Stimulated activated CD8-positive, alpha-beta memory T cell treated with anti-CD3 and anti-CD28 coated beads, Interleukin-2, amount 100 ng/mL, for 48 hours (primary cell): ENCODE measurements at regions not wholly inside any gene's neighbourhood (a gene's known extent, or its start where the extent isn't known, plus 50 kb on each side); places are given as distances from the start of the nearest gene placed in this dataset.

Experiments
- DNase-seq, 2 donors: peaks; one replicate each; pipeline ENCODE4 v3.0.0-alpha.2; 2020; ENCODE audit warnings: low read depth in 2 of 2

DNA sequence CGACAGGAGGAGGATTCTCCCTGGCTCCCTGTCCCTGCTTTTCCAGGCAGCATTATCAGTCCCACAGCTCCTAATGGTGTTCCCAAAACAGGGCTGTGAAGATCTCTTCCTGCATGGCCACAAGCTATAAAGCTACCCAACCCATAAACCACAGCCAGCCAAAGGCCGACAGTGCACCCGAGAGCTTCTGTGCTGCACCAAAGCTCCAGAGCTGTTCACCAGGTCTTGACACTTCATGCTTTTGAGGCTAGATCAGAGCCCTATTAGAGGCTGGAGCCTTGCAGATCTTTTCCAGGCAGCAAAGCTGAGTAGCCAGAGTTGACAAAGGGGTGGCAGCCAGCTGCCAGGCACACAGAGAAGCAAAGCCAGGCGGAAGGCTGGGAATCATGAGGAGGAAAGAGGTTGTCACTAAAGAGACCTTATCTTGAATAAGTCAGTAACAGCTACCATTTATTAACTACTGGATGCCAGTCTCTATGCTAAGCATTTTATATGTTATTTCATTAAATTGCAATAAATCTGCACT, 180.4 kb downstream of the KATNAL1 start:
- no peak for DNase-seq

DNA sequence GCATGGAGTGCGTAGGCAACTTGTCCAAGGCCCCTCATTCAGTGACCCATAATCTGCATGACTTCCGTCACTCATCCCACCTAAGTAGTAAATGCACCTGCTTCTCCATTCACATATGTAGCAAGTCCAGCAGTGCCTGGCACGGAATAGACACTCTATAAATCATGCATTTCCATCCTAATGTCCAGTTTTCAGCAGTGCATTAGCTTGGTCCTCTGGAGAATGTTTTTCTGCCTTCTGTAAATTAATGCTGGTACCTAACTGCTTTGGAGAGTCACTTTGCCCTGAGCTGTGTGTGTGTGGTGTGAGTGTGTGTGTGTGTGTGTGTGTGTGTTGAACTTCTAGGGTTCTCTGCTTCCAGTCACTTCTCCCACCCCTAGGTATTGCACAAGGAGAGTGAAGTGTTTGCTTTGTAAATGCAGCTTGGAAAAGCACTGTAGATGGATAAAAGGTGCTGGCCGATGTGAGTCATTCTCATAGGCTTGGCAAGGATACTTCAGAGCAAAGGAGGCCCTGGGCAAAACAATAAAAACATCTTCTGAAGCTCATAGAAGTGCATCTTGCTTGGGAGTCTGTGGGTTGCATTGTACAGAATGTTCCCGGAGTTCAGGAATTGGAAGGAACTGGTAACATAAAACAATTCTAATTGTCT, 181.8 kb downstream of the KATNAL1 start:
- DNase-seq = no peak

DNA sequence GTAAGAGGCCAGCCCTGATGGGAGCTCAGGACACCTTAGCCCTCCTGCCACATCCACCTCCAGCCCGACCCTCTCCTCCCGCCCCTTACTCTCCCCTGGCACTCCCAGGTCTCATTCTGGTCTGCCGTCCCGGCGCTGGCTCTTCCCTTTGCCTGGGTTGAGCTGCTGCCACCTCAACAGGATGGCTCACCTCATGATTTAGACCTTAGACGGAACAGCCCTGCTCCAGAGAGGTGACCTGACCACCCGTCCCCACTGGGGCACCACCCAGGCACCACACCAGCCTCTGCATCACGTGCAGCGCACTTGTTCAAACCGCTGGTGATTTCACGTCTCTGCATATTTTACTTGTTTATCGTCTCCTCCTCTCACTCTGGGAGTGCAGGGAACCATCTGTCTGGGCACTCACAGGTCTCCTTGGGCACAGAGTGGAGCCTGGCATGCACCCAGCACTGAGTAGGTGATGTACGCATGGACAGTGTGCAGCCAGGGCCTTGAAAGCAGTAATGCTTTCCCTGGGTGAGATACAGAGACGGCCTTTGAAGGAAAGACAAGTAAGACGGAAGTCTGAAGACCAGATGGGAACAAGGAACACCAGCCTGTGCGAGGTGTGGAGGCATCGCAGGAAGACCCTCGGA, 183.1 kb downstream of the KATNAL1 start:
- no peak for DNase-seq

DNA sequence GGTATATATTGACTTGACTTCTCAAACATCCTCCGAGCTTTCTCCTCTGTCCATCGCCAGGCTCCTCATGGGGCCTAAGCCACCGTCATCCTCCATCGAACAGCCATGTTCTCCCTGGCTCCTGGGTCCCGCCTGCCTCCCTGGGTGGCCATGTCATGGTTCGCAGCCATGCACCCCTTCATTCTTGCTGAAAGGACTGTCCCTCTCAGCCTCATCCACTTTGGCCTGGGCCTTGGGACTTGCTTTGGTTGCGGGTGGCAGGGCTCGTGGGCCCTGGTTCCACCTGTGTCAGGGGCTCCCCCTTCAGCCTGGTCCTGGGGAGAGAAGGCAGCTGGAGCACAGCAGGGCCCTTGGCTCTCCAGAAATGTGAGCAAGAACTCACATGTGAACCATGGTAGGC, 183.8 kb downstream of the KATNAL1 start:
- no peak for DNase-seq

DNA sequence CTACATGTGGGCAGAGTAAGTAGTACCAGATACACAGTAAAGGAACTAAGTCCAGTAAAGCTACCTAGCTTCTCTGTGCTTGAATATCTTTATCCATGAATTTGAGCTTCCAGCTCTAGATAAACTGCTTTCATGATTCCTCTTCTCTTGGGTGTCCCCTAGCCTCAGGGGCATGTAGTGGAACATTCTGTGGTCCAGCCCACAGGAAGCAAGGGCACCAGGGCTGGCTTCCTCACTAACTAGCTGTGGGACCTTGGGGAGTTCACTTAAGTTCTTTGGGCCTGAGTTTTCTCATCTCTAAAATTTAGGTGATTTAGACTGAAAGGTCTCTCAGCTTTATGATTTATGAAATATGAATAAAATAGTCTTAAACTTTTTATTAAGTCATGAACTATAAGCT, 185.7 kb downstream of the KATNAL1 start:
- DNase-seq = no peak

DNA sequence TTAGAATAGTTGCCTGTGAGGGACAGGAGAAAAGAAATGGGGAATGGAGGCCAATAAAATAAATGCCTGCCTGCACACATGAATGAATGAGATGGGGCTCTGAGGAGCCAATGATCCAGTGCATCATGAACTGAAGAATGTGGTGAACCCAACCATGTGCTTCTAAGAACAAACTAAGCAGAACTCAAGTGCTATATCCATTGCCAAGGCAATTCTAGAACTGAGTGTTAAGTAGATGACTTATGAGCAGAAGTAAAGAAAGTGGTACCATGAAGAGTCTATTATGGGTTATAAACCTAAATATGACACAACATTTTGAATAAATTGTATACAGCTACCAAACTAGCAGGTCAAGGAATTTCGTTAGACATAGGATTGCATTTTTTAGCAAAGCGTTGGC, 186.1 kb downstream of the KATNAL1 start:
- DNase-seq = no peak

DNA sequence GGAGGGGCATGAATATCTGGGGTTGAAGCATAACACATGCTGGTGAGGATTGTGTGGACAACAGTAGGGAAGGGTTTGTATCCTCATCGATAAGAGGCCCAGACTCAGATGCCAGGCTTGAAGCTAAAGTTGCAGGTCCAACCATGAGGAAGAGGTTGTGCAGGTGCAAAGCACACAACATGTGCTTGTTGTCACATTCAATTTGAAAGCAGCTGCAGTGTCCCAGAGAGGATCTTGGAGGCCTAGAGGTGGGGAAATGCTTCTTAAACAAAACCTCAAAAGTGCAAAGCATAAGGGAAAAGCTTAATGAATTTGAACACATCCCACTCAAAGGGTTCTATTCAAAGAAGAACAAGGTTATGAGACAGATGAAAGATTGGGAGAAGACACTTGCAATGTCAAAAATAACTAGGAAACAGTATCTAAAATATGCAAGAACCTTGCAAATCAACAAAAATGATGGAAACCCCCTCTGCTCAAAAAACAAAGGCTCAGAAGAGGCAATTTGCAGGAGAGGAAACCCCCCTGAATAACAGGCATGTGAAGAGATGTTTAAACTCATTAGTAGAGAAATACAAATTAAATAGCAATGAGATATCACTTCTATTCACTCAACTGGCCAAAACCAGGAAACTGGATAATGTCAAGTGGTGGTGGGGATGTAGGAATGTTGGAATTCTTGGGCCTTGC, 187.1 kb downstream of the KATNAL1 start:
- DNase-seq = no peak

DNA sequence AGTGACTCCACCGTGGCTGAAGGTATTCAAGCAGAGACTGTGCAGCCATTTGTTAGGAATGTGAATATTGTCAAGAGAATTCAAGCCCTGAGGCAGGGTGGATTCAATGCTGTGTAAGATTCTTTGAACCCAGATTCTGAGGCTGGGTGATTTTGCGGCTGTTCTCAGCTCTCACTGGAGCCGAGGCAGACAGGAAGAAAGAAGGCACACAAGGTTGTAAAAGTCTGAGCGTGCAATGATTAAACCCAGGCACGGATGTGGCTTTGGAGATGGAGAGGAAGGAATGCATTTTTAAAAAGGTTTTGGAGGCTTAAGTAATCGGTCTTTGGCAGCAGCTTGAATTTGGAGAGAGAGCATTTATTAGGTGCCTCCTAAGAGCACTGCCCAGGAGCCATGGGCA, 187.9 kb downstream of the KATNAL1 start:
- no peak for DNase-seq

DNA sequence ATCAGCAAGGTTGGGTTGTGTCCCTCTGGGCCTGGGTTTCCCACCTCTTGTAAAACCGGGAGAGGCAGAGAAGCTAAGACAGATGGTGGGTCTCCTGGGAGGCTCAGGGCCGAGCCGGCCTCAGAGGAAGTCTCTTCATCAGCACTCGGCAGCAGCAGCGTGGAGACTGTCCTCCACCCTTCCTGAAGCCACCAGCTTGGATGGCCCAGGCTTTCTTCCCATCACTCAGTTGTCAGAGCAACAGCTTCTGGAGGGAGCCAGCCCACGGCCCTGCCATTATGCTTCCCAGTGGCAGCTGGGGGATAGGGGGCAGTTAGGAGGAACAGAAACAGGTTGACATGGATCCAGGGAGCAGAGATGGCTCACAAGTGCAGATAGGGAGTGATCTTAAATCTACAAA, 191.0 kb downstream of the KATNAL1 start:
- DNase-seq = no peak

DNA sequence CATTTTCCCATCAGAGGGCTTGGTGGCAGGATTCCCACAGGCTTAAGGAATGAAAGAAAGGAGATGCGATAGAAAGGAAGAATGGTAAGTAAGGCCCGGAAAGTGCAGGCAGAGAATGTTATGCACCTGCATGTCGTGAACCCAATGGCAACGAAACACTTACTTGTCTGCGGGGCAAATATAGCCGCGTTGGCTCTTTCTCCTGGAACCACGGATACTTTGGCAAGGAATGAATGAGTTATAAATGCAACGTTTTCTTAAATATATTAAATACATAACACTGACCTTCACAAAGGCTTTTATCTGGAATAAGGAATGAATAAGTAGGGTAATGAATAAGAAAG, 192.1 kb downstream of the KATNAL1 start:
- DNase-seq = no peak

DNA sequence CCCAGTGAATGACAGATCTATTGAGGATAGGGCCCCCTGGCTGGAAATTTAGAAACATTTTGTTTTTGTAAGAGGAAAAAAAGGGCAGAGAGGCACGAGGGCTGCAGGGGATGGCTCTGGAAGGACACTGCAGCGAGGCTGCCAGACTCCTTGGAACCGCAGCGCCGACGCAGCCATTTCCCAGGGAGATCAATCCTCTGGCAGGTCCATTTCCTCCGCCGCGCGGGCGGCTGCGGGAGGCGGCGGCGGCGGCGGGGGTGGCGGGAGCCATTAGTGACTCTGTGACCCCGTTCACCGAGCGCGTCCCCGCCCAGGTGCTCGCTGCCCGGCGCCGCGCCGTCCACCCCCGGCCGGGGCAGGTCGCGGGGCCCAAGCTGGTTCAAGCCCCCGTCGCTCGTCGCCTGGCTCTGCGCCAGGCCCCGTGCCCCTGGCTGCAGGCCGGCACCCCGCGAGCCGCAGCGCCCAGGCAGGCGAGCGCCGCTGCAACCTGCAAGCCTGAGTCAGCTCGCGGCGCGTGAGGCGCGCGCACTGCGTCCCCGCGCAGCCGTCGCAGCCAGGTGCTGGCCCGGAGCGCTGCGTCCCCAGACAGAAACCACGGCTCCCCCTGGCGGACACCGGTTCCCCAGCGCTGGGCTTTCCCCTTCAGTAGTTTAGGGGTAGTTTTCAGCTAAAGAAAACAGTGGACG, 192.6 kb downstream of the KATNAL1 start:
- DNase-seq = peak; percentile 87 to 93

DNA sequence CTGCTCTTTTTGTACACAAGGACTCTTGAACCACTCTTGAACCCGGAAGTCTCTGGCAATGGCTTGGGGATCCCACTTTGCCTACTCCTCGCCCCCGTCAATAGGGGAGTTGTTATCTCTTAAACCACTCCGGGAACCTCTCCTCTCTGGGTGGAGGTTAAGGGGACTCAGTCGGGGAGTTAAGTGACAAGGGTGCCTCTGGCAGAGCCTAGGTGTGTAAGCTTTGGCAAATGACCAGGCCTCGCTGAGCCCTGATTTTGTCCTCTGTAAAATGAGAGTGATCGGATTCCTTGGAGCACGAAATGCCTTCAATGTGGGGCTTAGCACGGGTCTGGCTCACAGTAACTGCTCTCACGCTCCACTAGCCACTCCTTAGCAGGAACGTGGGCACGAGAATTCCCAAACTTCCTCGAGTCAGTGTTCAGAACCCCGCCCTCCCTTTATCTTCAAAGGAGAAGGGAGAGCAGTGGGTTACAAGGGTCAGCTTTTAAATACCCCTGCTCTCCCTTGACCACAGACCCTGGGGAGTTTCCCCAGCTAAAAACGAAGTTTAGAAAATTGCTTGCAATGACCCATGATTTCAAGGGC, 193.3 kb downstream of the KATNAL1 start:
- DNase-seq = no peak

DNA sequence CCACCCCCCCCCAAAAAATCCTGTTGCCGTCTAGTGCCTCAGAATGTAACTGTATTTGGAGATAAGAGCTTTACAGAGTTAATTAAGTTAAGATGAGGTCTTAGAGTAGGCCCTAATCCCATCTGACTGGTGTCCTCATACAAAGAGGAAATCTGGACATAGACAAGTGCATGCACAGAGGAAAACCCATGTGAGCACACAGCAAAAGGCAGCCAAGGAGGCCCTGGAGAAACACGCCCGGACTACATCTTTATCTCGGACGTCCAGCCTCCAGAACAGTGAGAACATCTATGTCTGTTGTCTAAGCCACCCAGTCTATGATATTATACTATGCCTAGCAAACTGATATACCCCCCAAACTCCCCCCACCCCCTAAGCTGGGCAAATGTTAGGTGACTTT, 193.8 kb downstream of the KATNAL1 start:
- no peak for DNase-seq

DNA sequence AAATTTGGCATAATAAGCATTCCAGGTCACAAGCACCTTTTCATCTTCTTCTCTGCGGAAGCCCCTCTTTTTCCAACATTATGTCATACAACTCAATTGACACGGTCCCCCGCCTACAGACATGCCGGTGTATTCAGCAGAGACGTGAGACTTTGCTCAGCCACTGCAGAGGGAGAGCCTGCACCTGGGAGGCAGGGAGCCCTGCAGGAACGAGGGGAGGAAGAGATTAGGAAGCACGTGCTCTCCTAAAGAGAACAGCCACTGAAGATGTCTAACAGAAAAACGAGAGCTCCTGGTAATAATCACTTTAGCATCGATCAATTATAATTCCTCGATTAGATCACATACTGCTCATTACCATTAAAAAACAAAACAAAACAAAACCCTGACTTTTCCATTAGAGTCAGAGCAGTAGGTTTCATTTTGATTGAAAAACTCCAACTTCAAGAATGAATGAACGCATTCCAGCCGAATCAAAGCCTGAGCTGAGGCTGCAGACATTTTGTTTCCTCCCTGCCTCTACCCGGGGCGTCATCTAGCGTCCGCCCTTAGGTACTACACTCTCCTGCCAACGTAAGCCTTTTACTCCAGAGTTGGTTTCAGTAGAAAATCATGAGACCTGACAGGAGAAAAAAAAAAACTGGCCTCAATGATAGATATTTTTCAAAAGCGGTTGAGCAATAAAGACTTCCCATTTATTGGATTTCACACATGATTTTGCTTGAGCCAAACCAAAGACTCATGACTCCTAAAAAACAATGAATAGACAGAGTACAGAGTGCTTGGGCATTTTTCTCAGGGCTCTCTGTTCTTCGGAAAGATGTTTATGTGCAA, 194.5 kb downstream of the KATNAL1 start:
- peak; percentile 57 to 61 for DNase-seq

DNA sequence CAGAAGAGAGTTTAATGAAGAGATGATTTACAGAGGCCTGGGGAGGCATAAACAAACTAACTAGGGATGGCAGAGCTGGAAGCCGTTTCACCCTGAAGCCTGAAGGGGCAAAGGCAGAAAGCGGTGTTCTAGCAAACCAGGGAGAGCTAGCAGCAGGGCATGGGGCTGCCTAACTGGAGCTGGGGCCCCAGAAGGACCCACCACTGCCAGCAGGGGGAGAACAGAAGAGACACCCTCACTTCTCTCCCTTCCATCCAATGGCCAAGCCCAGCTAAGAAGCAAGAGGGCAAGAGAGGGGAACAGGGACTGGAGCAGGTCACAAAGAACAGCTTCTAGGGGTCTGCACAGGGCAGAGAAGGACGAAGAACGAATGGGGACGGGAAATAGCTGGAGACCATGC, 195.5 kb downstream of the KATNAL1 start:
- DNase-seq = no peak

DNA sequence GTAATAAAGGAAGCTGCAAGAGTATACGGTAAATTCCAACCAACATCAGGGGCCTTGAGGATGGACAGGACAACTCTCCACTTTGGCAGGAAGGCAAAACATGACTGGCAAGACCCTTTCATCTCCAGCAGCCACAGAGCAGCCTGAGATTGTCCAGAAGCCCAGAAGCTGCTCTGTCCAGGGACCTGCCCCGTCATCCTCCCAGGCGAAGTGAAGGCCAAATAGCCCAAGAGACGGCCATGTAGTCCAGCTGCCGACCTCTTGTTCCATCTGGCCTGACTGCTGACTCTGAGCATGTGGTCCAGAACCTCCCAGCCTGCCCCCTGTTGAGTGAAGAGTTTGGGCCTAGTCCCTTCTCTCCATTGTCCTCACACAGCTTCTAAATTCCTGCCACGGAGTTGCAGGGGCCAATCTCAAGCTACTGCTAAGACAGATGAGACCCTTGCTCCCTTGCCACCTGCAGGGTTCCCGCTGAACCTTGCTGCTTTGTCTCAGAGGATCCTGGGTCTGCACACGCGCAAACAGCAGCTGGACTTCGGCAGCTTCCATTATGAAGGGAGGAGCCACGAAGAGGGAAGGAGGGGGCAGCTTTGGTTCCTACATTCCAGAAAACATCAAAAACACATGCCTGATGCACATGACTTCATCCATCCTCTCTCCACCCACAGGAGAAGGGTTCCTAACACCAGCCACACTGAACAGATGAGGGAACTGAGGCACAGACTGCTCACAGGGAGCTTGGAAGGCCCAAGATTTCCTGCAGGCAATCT, 196.9 kb downstream of the KATNAL1 start:
- DNase-seq = no peak

DNA sequence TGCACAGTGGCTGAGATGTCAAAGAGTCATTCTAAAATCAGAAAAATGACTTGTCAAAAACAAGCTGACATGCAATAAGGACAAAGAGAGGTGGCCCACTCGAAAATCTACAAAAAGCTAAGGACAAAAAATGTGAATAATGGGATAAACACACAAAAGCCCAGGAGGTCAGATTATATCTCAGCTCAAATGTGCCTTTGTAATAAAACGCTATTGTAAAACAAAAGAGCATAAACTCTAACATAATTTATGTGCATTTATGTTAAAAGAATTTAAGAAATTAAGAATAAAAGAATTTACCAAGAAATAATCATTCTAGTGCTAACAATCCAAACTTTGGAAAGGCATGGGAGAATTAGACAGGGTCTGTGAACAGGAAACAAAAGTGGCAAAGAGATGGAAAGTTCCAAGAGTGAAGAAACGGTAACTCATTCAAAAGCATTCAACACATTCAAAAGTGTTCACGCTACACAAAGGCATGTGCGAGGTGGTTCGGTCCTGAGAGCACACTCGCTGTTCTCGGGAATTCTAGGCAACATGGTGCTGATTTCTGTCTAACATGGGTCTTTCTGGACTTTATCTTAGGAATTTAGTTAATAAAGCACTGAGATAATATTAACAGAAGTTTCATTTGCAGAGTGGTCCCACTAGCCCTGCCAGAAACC, 197.7 kb downstream of the KATNAL1 start:
- DNase-seq = no peak

DNA sequence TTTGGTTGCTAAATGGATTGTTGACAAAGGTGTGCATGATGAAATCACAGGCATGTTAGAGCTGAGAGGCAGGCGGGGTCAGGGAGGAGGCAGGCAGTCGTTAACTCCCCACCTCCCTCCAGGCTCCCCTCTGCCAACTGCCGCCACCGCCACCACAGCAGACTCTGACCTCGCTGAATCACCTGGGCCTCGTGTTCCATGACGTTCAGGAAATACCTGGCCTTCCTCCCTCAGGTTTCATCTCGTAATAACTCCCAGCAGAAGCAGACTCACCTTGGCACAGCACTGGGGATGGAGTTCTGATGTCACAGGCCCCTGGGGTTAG, 198.5 kb downstream of the KATNAL1 start:
- DNase-seq = no peak

DNA sequence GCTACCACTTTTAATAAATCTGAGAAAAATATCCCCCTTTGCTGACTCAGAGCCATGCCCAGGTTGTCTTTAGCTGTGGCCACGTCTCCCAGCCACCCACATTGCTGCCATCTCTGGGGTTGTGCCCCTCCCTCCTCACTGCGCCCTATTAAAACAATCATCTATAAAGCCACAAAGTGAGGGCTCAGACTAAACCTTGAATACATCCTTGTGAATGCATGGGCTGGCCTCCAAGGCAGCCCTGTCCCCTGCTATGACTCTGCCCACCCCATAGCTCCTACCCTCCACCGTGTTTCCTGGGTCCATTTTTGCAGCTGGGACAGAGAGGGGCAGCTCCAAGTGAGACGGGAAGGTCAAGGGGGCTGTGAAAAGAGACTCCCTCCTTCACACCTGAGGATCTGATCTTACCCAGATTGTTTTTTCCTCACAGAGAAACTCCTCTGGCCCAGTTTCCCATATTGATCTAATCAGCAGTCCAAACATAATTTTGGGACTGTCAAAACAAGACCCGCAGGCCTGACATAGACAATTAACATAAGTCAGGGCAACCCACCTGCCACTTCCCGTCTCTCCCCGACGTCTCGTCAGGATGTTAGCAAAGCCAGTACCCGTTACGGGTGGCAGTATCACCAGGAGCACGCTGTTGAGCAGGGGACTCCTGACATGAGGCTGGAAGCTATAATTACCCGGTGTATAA, 199.0 kb downstream of the KATNAL1 start:
- DNase-seq = no peak
